VCaP (cell line): ENCODE measurements at regions not wholly inside any gene's neighbourhood (a gene's known extent, or its start where the extent isn't known, plus 50 kb on each side); places are given as distances from the start of the nearest gene placed in this dataset.
"Not testable (repeated sequence)": the region's sequence is repeated elsewhere in the genome, so short reads cannot be mapped to it uniquely, and the experiment has no call there.

Experiments
- H3K27ac ChIP-seq: fragments of 450-650 bp; 2 replicates; pipeline ENCODE4 v1.5.1; 2017
- TF ChIP-seq, protein P1 (sequence below): fragments of 450-650 bp; conservative IDR thresholded peaks from 2 replicates; pipeline ENCODE4 v1.5.1; 2017; ENCODE audit warnings: mild to moderate bottlenecking, moderate library complexity

- TF ChIP-seq, protein P1, sequence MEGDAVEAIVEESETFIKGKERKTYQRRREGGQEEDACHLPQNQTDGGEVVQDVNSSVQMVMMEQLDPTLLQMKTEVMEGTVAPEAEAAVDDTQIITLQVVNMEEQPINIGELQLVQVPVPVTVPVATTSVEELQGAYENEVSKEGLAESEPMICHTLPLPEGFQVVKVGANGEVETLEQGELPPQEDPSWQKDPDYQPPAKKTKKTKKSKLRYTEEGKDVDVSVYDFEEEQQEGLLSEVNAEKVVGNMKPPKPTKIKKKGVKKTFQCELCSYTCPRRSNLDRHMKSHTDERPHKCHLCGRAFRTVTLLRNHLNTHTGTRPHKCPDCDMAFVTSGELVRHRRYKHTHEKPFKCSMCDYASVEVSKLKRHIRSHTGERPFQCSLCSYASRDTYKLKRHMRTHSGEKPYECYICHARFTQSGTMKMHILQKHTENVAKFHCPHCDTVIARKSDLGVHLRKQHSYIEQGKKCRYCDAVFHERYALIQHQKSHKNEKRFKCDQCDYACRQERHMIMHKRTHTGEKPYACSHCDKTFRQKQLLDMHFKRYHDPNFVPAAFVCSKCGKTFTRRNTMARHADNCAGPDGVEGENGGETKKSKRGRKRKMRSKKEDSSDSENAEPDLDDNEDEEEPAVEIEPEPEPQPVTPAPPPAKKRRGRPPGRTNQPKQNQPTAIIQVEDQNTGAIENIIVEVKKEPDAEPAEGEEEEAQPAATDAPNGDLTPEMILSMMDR: no peak
Observed at GRCh38 chr1:221279146-221279545, 399.9 kb downstream of the HLX start.

DNA sequence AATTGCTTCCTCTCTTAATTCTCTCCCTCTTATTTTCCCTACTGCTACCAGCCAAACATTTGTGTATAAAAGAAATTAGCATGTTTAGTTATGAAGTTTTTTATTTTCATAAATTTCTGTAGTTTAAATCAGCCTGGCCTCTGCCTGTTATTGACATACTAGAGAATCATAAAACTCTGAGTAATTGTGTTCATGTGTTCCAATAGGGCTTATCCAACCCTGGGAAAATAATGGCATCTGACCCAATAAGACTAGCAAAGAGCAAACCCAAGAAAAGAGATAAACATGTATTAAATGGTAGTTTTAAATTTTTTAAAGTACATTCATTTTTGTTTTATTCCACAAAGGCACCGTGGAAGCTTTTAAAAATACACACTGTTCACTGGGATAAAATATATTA is 404.3 kb downstream of the HLX start:
- TF ChIP-seq, protein P1: no peak
- peak overlapping the region; percentile 57 for H3K27ac ChIP-seq

More at GRCh38 chr1:221279146-221279545, 399.9 kb downstream of the HLX start:
- no peak overlapping the region for H3K27ac ChIP-seq

- peak overlapping the region; percentile 57 for H3K27ac ChIP-seq
- TF ChIP-seq, protein P1: no peak
Observed at GRCh38 chr1:221284028-221284427, 404.8 kb downstream of the HLX start.

DNA sequence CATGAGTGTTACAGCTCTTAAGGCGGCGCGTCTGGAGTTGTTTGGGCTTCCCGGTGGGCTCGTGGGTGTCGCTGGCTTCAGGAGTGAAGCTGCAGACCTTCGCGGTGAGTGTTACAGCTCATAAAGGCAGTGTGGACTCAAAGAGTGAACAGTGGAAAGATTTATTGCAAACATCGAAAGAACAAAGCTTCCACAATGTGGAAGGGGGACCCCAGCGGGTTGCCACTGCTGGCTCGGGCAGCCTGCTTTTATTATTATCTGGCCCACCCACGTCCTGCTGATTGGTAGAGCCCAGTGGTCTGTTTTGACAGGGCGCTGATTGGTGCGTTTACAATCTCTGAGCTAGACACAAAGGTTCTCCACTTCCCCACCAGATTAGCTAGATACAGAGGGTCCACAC is 405.7 kb downstream of the HLX start:
- H3K27ac ChIP-seq: peak overlapping the region; percentile 57

DNA sequence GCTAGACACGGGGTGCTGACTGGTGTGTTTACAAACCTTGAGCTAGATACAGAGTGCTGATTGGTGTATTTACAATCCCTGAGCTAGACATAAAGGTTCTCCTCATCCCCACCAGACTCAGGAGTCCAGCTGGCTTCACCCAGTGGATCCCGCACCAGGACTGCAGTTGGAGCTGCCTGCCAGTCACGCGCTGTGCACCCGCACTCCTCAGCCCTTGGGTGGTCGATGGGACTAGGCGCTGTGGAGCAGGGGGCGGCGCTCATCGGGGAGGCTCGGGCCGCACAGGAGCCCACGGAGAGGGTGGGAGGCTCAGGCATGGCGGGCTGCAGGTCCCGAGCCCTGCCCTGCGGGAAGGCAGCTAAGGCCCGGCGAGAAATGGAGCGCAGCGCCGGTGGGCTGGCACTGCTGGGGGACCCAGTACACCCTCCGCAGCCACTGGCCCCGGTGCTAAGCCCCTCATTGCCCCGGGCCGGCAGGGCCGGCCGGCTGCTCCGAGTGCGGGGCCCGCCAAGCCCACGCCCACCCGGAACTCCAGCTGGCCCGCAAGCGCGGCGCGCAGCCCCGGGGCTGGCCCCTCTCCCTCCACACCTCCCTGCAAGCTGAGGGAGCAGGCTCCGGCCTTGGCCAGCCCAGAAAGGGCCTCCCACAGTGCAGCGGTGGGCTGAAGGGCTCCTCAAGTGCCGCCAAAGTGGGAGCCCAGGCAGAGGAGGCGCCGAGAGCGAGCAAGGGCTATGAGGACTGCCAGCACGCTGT is 406.4 kb downstream of the HLX start:
- not testable (repeated sequence) for H3K27ac ChIP-seq

GRCh38 chr1:221286399-221286798 is 407.2 kb downstream of the HLX start:
- no peak overlapping the region for H3K27ac ChIP-seq
- TF ChIP-seq, protein P1: no peak

DNA sequence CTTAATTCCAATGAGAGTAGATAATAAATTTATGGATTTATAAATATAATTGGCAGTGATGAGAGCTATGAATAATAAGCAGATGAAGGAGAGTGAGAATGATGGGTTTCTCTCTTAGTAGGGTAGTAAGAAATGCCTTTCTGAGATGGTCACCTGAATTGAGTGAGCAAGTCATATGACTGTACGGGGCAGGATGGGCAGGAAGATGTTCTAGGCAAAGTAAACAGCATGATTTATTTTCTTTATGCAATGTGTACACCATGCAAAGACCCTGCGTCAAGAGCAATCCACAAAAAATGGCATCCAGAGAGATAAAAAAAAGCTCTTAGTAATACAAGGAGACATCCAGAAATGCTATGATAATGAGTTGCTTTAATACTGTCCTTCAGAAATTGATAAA is 409.9 kb downstream of the HLX start:
- TF ChIP-seq, protein P1: no peak
- no peak overlapping the region for H3K27ac ChIP-seq

DNA sequence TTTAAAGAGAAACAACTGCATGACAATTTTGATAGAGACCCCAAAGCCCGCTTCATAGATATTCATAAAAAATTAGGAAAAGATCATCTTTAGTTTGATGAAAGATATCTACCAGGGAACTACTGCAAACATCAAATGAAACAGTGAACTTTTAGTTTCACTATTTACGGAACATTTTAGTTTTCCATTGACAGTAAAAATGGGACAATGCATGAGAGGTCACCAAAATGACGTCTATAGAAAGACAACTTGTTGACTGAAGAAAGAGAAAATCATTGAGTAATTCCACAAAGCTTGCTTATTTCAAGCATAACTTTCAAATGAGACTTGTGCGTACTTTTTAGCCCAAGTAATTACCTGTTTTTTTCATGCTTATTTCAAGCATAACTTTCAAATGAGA is 411.4 kb downstream of the HLX start:
- TF ChIP-seq, protein P1: no peak

More for the DNA sequence above, 411.4 kb downstream of the HLX start:
- H3K27ac ChIP-seq: no peak overlapping the region
